C4-2B (cell line): ENCODE measurements at regions not wholly inside any gene's neighbourhood (a gene's known extent, or its start where the extent isn't known, plus 50 kb on each side); places are given as distances from the start of the nearest gene placed in this dataset.

Experiments used
- H3K27ac ChIP-seq: fragments of 450-650 bp; 2 replicates; pipeline ENCODE4 v1.5.1; 2017
- CTCF ChIP-seq: fragments of 450-650 bp; conservative IDR thresholded peaks from 2 replicates; pipeline ENCODE4 v1.5.1; 2017; ENCODE audit warnings: mild to moderate bottlenecking
- ZFX ChIP-seq: fragments of 450-650 bp; IDR thresholded peaks from 2 replicates; pipeline ENCODE4 v1.6.1; 2017

- TF ChIP-seq CTCF (no peak), ZFX (no peak)
- no peak overlapping the region for H3K27ac ChIP-seq
These were observed 100.8 kb downstream of the CPN2 start for GRCh38 chr3:194250098-194251002.

- no peak overlapping the region for H3K27ac ChIP-seq
- TF ChIP-seq ZFX (no peak), CTCF (no peak)
These were observed 100.1 kb downstream of the CPN2 start for GRCh38 chr3:194251007-194251406.

GRCh38 chr3:194251461-194251860, 99.7 kb downstream of the CPN2 start:
- no peak overlapping the region for H3K27ac ChIP-seq
- TF ChIP-seq CTCF: no peak
- TF ChIP-seq ZFX: no peak

- TF ChIP-seq CTCF (no peak), ZFX (no peak)
- H3K27ac ChIP-seq: no peak overlapping the region
These were observed 99.1 kb downstream of the CPN2 start for GRCh38 chr3:194251891-194252560.

GRCh38 chr3:194253270-194253669, 97.9 kb downstream of the CPN2 start:
- TF ChIP-seq ZFX: no peak
- TF ChIP-seq CTCF: no peak
- H3K27ac ChIP-seq: no peak overlapping the region

GRCh38 chr3:194254040-194254439, 97.1 kb downstream of the CPN2 start:
- no peak overlapping the region for H3K27ac ChIP-seq
- no peak for TF ChIP-seq ZFX
- no peak for TF ChIP-seq CTCF
